ENCODE measurements at regions not wholly inside any gene's neighbourhood (a gene's known extent, or its start where the extent isn't known, plus 50 kb on each side); places are given as distances from the start of the nearest gene placed in this dataset.
A peak's percentile ranks its signal among the peaks of the same experiment; 100 is the strongest.
"Not testable (repeated sequence)": the region's sequence is repeated elsewhere in the genome, so short reads cannot be mapped to it uniquely, and the experiment has no call there.

GRCh38 chr11:29495676-29496075 lies 521.2 kb downstream of the KCNA4 start:
- no peak for ATAC-seq
- DNase-seq (ENCODE audit: low spot score), result no peak

DNA sequence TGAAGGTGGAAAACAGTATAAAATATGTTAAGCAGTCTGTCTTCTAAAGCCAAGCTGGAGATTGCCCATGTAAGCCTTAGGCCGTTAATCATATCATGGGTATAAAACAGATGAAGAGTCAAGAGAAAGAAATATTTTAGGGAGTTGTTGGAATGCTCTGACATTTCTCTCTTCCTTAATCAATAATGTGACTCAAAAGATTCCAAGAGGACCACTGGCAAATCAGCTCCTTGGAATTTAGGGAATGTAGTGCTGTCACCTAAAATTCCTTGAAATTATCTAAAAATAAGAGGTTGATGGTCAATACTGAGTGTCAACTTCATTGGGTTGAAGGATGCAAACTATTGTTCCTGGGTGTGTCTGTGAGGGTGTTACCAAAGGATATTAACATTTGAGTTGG lies 525.9 kb downstream of the KCNA4 start:
- ATAC-seq (no peak), DNase-seq (ENCODE audit: low spot score) (no peak)

GRCh38 chr11:29486301-29486700 lies 530.5 kb downstream of the KCNA4 start:
- ATAC-seq (no peak), DNase-seq (ENCODE audit: low spot score) (no peak)

DNA sequence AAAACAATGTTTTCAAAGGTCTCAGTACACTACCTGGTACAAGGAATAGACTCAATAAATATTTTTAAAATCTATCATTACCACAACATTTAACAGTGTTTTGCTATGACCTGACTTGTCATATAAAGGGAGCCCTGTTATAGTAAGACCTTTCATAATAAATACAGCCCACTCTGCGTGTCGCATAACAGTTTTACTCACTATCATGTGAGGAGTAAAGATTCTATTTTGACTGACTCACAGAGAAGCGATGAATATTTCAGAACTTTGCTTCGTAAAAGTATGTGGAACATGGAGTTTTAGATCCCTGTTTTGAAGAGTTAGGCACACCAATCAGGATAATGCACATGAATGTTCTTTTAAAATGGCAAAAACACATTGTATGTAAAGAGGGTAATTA lies 531.2 kb downstream of the KCNA4 start:
- DNase-seq (ENCODE audit: low spot score) (no peak), ATAC-seq (no peak)

DNA sequence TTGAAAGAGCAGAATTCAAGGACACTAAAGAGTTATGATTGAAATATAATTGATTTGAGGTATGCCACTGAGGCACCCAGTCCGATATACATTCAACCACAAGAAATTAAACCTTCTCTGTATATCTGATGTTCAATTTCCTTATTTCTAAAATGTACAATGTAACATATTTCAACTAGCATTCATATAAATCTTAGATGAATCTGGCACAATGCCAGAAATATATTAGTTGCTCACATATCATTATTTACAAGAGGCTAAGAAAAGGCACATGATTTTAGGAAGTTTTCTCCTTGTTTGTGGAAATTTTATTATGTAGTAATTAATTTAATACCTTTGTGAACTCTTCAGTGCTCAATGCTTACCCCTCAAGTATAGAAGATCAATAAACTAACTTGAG lies 532.3 kb downstream of the KCNA4 start:
- ATAC-seq (no peak), DNase-seq (ENCODE audit: low spot score) (no peak)

GRCh38 chr11:29483831-29484230 lies 533.0 kb downstream of the KCNA4 start:
- ATAC-seq (no peak), DNase-seq (ENCODE audit: low spot score) (no peak)

DNA sequence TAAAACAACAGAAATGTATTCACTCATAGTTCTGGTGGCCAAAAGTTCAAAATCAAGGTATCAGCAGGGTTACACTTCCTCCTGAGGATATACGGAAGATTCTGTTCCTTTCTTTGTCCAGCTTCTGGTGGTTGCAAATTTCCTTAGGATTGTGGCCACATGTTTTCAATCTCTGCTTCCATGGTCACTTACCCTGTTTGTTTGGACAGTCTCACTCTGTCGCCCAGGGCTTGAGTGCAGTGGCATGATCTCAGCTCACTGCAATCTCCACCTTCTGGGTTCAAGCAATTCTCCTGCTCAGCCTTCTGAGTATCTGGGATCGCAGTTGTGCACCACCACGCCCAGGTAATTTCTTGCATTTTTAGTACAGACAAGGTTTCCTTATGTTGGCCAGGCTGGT lies 534.3 kb downstream of the KCNA4 start:
- ATAC-seq (no peak), DNase-seq (ENCODE audit: low spot score) (no peak)

DNA sequence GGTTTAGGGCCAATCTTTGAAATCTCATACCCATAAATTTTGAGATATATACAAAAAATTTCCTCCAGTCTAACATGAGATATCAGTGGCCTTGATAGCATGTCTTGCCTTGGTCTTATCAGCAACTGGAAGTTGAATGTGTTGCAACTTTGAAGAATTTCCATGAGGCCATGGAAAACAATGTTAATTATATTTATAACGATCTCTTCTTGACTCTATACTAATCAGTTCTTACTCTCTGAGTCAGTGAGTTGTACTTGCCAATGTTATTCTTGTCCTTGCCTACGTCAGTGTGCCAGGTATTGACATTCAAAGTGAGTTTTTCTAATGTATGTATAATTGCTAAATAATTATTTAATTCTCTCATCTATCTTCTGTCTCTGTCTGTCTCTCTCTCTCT lies 535.1 kb downstream of the KCNA4 start:
- DNase-seq (ENCODE audit: low spot score) (no peak), ATAC-seq (no peak)

DNA sequence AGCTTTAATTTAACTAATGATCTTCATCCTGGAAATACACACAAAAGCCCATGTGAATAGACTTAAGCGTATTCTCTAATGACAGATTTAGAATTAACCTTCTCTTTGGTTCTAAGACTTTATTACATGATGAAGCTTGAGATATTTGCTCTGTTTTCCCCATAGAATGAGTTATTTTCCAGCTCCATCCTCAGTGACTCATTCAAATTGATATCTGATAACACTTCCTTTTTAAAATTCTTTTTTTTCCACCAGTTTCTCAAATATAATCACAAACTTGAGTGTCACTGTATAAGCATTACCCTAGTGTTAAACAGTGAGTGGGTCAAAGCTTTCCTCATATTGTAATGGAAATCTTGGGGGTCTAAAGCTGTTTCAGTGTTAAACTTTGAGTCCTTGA lies 535.8 kb downstream of the KCNA4 start:
- no peak for DNase-seq (ENCODE audit: low spot score)
- no peak for ATAC-seq

GRCh38 chr11:29458252-29458651 lies 558.6 kb downstream of the KCNA4 start:
- ATAC-seq, result no peak

GRCh38 chr11:29452146-29452545 lies 564.7 kb downstream of the KCNA4 start:
- ATAC-seq (no peak), DNase-seq (ENCODE audit: low spot score) (no peak)

More at GRCh38 chr11:29458252-29458651, 558.6 kb downstream of the KCNA4 start:
- no peak for DNase-seq (ENCODE audit: low spot score)

DNA sequence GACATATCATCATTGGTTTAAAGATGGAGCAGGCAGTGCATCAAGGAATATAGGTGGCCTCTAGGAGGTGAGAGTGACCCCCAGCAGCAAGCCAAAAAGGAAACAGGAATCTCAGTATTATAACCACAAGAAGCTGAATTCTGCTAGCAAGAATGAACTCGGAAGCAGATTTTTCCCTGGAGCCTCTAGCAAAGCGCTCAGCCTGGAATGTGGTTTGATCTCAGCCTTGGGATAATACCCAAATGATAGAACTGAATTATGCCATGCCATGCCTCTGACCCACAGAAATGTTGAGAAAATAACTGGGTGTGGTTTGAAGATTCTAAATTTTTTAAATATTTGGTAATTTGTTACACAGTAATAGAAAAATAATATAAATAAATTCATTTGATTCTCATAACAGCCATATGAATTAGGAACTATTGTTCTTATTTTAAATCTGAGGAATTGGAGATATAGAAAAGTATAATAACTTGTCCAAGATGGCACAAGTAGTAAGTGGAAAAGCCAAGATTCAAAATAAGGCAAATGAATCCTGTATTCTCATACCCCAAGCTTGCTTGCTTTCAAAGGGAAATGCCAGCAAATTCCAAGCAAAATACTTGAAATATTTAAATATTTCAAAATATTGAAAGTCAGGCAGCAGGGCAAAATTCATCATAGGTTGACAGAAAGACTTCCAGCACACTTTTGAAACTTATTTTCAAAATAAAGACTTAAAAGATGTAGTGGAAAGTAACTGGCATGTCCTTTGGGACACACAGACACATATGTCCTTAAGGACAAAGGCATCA lies 567.4 kb downstream of the KCNA4 start:
- DNase-seq (ENCODE audit: low spot score), result no peak
- ATAC-seq, result no peak

GRCh38 chr11:29448246-29448877 lies 568.5 kb downstream of the KCNA4 start:
- ATAC-seq (peak; percentile 39), DNase-seq (ENCODE audit: low spot score) (no peak)

GRCh38 chr11:29447821-29448220 lies 569.0 kb downstream of the KCNA4 start:
- no peak for DNase-seq (ENCODE audit: low spot score)
- no peak for ATAC-seq

GRCh38 chr11:29446132-29446531 lies 570.7 kb downstream of the KCNA4 start:
- no peak for DNase-seq (ENCODE audit: low spot score)
- ATAC-seq, result no peak

GRCh38 chr11:29445191-29445590 lies 571.6 kb downstream of the KCNA4 start:
- DNase-seq (ENCODE audit: low spot score); ATAC-seq: not testable (repeated sequence)

GRCh38 chr11:29438815-29439214 lies 578.0 kb downstream of the KCNA4 start:
- DNase-seq (ENCODE audit: low spot score) (no peak), ATAC-seq (no peak)

GRCh38 chr11:29435421-29435820 lies 581.4 kb downstream of the KCNA4 start:
- DNase-seq (ENCODE audit: low spot score) (no peak), ATAC-seq (no peak)

DNA sequence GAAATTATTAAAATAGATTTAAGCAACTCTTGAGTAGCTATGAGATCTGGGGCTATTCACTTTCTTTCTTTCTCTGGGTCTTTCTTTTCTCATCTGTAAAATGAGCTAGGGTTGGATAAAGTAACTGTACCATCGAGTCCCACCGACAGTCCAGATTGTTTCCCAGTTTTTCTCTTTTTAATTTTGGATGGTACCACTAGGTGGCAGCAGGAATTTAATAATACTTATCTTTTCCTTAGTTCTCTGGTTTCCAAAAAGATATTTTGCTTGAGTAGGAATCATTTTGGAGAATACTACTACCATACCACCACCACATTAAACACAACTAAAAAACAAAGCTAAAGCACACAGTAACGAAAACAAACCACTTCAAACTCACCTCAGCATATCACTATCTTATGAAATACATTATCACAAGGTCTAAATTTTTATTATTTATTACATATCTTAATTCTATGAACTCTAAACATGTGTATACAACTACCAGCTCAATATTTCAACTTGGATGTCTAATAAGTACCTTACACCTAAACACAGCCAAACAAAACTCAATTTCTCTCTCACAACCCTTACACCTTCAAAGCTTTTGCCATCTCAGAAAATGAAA lies 584.0 kb downstream of the KCNA4 start:
- DNase-seq (ENCODE audit: low spot score), result no peak
- peak; percentile 59 for ATAC-seq

DNA sequence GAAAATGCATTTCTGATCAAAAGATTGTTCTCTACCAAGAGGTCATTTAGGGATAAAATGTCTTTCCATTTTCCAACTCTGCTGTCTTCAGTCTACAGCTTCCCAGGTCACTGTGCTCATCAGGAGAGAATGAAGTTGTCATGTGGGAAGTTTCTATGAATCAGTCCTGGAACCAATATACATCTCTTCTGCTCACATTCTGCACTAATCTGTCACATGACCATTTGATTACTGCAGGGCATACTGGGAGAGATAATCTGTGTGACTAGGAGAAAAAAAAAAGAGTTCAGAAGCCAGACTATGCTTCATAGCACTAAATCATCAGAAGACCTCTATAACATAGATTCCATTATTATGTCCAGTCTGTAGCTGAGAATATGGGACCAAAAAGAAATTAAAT lies 611.5 kb downstream of the KCNA4 start:
- ATAC-seq, result no peak

GRCh38 chr11:29395555-29396072 lies 621.2 kb downstream of the KCNA4 start:
- no peak for ATAC-seq
- DNase-seq (ENCODE audit: low spot score), result no peak

More for the DNA sequence above, 611.5 kb downstream of the KCNA4 start:
- no peak for DNase-seq (ENCODE audit: low spot score)

DNA sequence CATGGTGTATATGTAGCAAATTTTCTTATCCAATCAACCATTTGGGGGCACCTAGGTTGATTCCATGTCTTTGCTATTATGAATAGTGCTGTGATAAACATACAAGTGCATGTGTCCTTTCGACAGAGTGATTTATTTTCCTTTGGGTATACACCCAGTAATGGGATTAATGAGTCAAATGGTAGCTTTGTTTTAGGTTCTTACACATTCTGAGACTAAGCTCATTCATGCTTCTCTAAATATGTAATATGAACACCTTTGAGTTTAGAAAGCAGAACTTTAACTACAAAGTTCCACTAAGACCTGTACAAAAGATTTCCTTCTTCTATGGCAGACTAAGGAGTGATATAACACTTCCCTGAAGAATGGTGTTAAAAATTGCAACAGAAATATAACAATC lies 627.0 kb downstream of the KCNA4 start:
- no peak for ATAC-seq
- DNase-seq (ENCODE audit: low spot score), result no peak
